ENCODE measurements at regions not wholly inside any gene's neighbourhood (a gene's known extent, or its start where the extent isn't known, plus 50 kb on each side); places are given as distances from the start of the nearest gene placed in this dataset.
"Not testable (repeated sequence)": the region's sequence is repeated elsewhere in the genome, so short reads cannot be mapped to it uniquely, and the experiment has no call there.

GRCh38 chr5:9733486-9733885 is 103.3 kb upstream of the TAS2R1 start:
- no peak for DNase-seq (ENCODE audit: low read depth, low spot score)

GRCh38 chr5:9731159-9731558 is 101.0 kb upstream of the TAS2R1 start:
- DNase-seq (ENCODE audit: low read depth, low spot score): no peak

- no peak for DNase-seq (ENCODE audit: low read depth, low spot score)
Observed at GRCh38 chr5:9728261-9728660, 98.1 kb upstream of the TAS2R1 start.

GRCh38 chr5:9726931-9727330 is 96.8 kb upstream of the TAS2R1 start:
- no peak for DNase-seq (ENCODE audit: low read depth, low spot score)

- not testable (repeated sequence) for DNase-seq (ENCODE audit: low read depth, low spot score)
Observed at GRCh38 chr5:9725265-9725664, 95.1 kb upstream of the TAS2R1 start.

- DNase-seq (ENCODE audit: low read depth, low spot score): no peak
Observed at GRCh38 chr5:9724707-9725106, 94.6 kb upstream of the TAS2R1 start.

- DNase-seq (ENCODE audit: low read depth, low spot score): no peak
Observed at GRCh38 chr5:9722601-9723180, 92.5 kb upstream of the TAS2R1 start.

GRCh38 chr5:9721161-9721560 is 91.0 kb upstream of the TAS2R1 start:
- DNase-seq (ENCODE audit: low read depth, low spot score): no peak

GRCh38 chr5:9720361-9720760 is 90.2 kb upstream of the TAS2R1 start:
- DNase-seq (ENCODE audit: low read depth, low spot score): peak; percentile 61

- peak; percentile 37 for DNase-seq (ENCODE audit: low read depth, low spot score)
Observed at GRCh38 chr5:9716838-9717281, 86.7 kb upstream of the TAS2R1 start.

GRCh38 chr5:9715891-9716335 is 85.8 kb upstream of the TAS2R1 start:
- peak; percentile 50 for DNase-seq (ENCODE audit: low read depth, low spot score)

GRCh38 chr5:9713959-9714586 is 83.9 kb upstream of the TAS2R1 start:
- no peak for DNase-seq (ENCODE audit: low read depth, low spot score)

GRCh38 chr5:9713356-9713755 is 83.2 kb upstream of the TAS2R1 start:
- DNase-seq (ENCODE audit: low read depth, low spot score): no peak

GRCh38 chr5:9712911-9713310 is 82.8 kb upstream of the TAS2R1 start:
- no peak for DNase-seq (ENCODE audit: low read depth, low spot score)

GRCh38 chr5:9712506-9712905 is 82.4 kb upstream of the TAS2R1 start:
- no peak for DNase-seq (ENCODE audit: low read depth, low spot score)

- no peak for DNase-seq (ENCODE audit: low read depth, low spot score)
Observed at GRCh38 chr5:9710069-9710468, 79.9 kb upstream of the TAS2R1 start.

- no peak for DNase-seq (ENCODE audit: low read depth, low spot score)
Observed at GRCh38 chr5:9707732-9708462, 77.7 kb upstream of the TAS2R1 start.

GRCh38 chr5:9699681-9700080 is 69.5 kb upstream of the TAS2R1 start:
- DNase-seq (ENCODE audit: low read depth, low spot score): no peak

GRCh38 chr5:9698841-9699240 is 68.7 kb upstream of the TAS2R1 start:
- no peak for DNase-seq (ENCODE audit: low read depth, low spot score)

GRCh38 chr5:9698125-9698826 is 68.1 kb upstream of the TAS2R1 start:
- no peak for DNase-seq (ENCODE audit: low read depth, low spot score)

GRCh38 chr5:9692576-9692975 is 62.4 kb upstream of the TAS2R1 start:
- DNase-seq (ENCODE audit: low read depth, low spot score): no peak

- DNase-seq (ENCODE audit: low read depth, low spot score): no peak
Observed at GRCh38 chr5:9691261-9691660, 61.1 kb upstream of the TAS2R1 start.
